ENCODE measurements at regions not wholly inside any gene's neighbourhood (a gene's known extent, or its start where the extent isn't known, plus 50 kb on each side); places are given as distances from the start of the nearest gene placed in this dataset.
A peak's percentile ranks its signal among the peaks of the same experiment; 100 is the strongest.

- no peak for DNase-seq
- intact Hi-C loops (cut with DNase I; ENCODE audit: low total_unique reads), result no loop called here
- 52 to 70% (median 61%) methylated on average over 2 of the region's 2 CpGs for WGBS, 5 donors
Measured at GRCh38 chr5:96253140-96253539, 179.9 kb downstream of the PCSK1 start.

GRCh38 chr5:96252596-96252995 is 180.5 kb downstream of the PCSK1 start:
- no peak for TF ChIP-seq EP300 (IDR thresholded peaks at IDR 0.05)
- no peak for TF ChIP-seq POLR2A (IDR thresholded peaks at IDR 0.05)
- TF ChIP-seq POLR2AphosphoS5 (IDR thresholded peaks at IDR 0.05), result no peak
- no peak for TF ChIP-seq CTCF (IDR thresholded peaks at IDR 0.05)
- H3K36me3 ChIP-seq, result no peaks in the 10 kb centered on the region
- intact Hi-C loops (cut with DNase I; ENCODE audit: low total_unique reads), result no loop called here
- H3K27me3 ChIP-seq, result no peaks in the 10 kb centered on the region
- no peak for DNase-seq
- H3K27ac ChIP-seq, result no peak overlapping the region
- peaks cover 3 to 30% (median 13%) of the 10 kb centered on the region in 4 donors for H3K4me1 ChIP-seq
- no peaks in the 10 kb centered on the region for H3K9me3 ChIP-seq
- WGBS, 5 donors, result 41 to 63% (median 52%) methylated on average over 4 of the region's 4 CpGs
- no peak overlapping the region for H3K4me3 ChIP-seq

More at GRCh38 chr5:96253140-96253539, 179.9 kb downstream of the PCSK1 start:
- no peak for TF ChIP-seq EP300 (IDR thresholded peaks at IDR 0.05)
- no peak for TF ChIP-seq POLR2A (IDR thresholded peaks at IDR 0.05)
- no peak for TF ChIP-seq CTCF (IDR thresholded peaks at IDR 0.05)
- TF ChIP-seq POLR2AphosphoS5 (IDR thresholded peaks at IDR 0.05), result no peak
- H3K4me3 ChIP-seq, result no peak overlapping the region
- peaks cover 0 to 24% (median 8%) of the 10 kb centered on the region in 4 donors for H3K4me1 ChIP-seq
- no peaks in the 10 kb centered on the region for H3K27me3 ChIP-seq
- H3K27ac ChIP-seq, result no peak overlapping the region
- H3K36me3 ChIP-seq, result no peaks in the 10 kb centered on the region
- no peaks in the 10 kb centered on the region for H3K9me3 ChIP-seq

- peaks cover 9 to 46% (median 27%) of the 10 kb centered on the region in 4 donors for H3K4me1 ChIP-seq
- intact Hi-C loops (cut with DNase I; ENCODE audit: low total_unique reads), result no loop called here
- no peak for TF ChIP-seq EP300 (IDR thresholded peaks at IDR 0.05)
- TF ChIP-seq CTCF (IDR thresholded peaks at IDR 0.05), result no peak
- TF ChIP-seq POLR2AphosphoS5 (IDR thresholded peaks at IDR 0.05), result no peak
- no peak for TF ChIP-seq POLR2A (IDR thresholded peaks at IDR 0.05)
- no peak overlapping the region for H3K27ac ChIP-seq
- H3K9me3 ChIP-seq, result no peaks in the 10 kb centered on the region
- no peak overlapping the region for H3K4me3 ChIP-seq
- no peaks in the 10 kb centered on the region for H3K36me3 ChIP-seq
- WGBS, 5 donors, result 66 to 85% (median 80%) methylated on average over 2 of the region's 2 CpGs
- no peaks in the 10 kb centered on the region for H3K27me3 ChIP-seq
- DNase-seq, result no peak
Measured at GRCh38 chr5:96250782-96251181, 182.3 kb downstream of the PCSK1 start.

- Histone ChIP-seq H3K4me3 (no peak overlapping the region), H3K27ac (peak overlapping the region; percentile 50 to 74 (median 66)), H3K36me3 (no peaks in the 10 kb centered on the region), H3K4me1 (peaks cover 19 to 57% (median 31%) of the 10 kb centered on the region in 4 donors), H3K27me3 (no peaks in the 10 kb centered on the region), H3K9me3 (no peaks in the 10 kb centered on the region)
- no peak for DNase-seq
- WGBS, 5 donors, result 55 to 82% (median 66%) methylated on average over 3 of the region's 3 CpGs
- TF ChIP-seq CTCF (IDR thresholded peaks at IDR 0.05), result no peak
- no peak for TF ChIP-seq POLR2AphosphoS5 (IDR thresholded peaks at IDR 0.05)
- no peak for TF ChIP-seq EP300 (IDR thresholded peaks at IDR 0.05)
- no peak for TF ChIP-seq POLR2A (IDR thresholded peaks at IDR 0.05)
- intact Hi-C loops (cut with DNase I; ENCODE audit: low total_unique reads), result no loop called here
Measured at GRCh38 chr5:96248131-96248530, 184.9 kb downstream of the PCSK1 start.

Data from stomach (tissue), 8 donors.